GM23338 (cell line): ENCODE measurements at regions not wholly inside any gene's neighbourhood (a gene's known extent, or its start where the extent isn't known, plus 50 kb on each side); places are given as distances from the start of the nearest gene placed in this dataset.
A peak's percentile ranks its signal among the peaks of the same experiment; 100 is the strongest.

Experiments
- CTCF ChIP-seq, 2 experiments: fragments of 200-600 bp in 1 of 2; sonication (generic) in 1 of 2; conservative IDR thresholded peaks; 2 replicates each; pipeline versions ENCODE4 v1.5.1 to v1.6.1; 2016 to 2017; ENCODE audit warnings: antibody characterized with exemption in 2 of 2, low read depth in 2 of 2, mild to moderate bottlenecking in 2 of 2, moderate library complexity in 1 of 2
- EZH2 ChIP-seq: fragments of 200-600 bp; sonication (generic); IDR thresholded peaks from one replicate; pipeline ENCODE4 v1.8.0; 2017; ENCODE audit warnings: antibody characterized with exemption, mild to moderate bottlenecking, low read depth; ENCODE audit not compliant: unreplicated experiment
- REST ChIP-seq: IDR thresholded peaks from one replicate; pipeline ENCODE4 v1.6.1; 2018; ENCODE audit warnings: antibody characterized with exemption; ENCODE audit not compliant: unreplicated experiment

- peak; percentile 51 to 57 for TF ChIP-seq CTCF (conservative IDR thresholded peaks at IDR 0.05; ENCODE audit: low read depth in 2 of 2)
- TF ChIP-seq REST, result no peak
- TF ChIP-seq EZH2, result no peak
Observed at GRCh38 chr11:43021466-43021865, 290.3 kb upstream of the API5 start.
